Left cardiac atrium (tissue), 4 donors: ENCODE measurements at regions not wholly inside any gene's neighbourhood (a gene's known extent, or its start where the extent isn't known, plus 50 kb on each side); places are given as distances from the start of the nearest gene placed in this dataset.

Experiments
- ATAC-seq, 2 donors: fragments of 200-7000 bp; cut with Tn5 transposase; one replicate each; pipeline ENCODE4 v1.9.1; 2020; ENCODE audit warnings: mild to moderate bottlenecking in 2 of 2, moderate library complexity in 2 of 2
- DNase-seq: peaks from one replicate; pipeline ENCODE4 v3.0.0-alpha.2; 2020
- intact Hi-C, 2 donors: fragments of 100-400 bp; cut with DNase I; formaldehyde crosslinking; loops; one replicate each; pipeline versions ENCODE4 v1.14.1 to v1.15.1; 2022 to 2023
- donor health status: DM: no; HTN: yes; CAD: no.
- donor health status: DM: no; HTN: yes; CAD: no; lungs with severe emphysema.
- donor health status: DM: yes; HTN: yes; CAD: no.
- donor health status: Dilated cardiomyopathy.

- ATAC-seq: no peak
- intact Hi-C loops: no loop called here
These were observed 88.1 kb downstream of the DACT2 start for GRCh38 chr6:168231393-168231957.

GRCh38 chr6:168229368-168229752, 90.2 kb downstream of the DACT2 start:
- ATAC-seq: no peak

More at GRCh38 chr6:168231393-168231957, 88.1 kb downstream of the DACT2 start:
- DNase-seq: no peak

DNA sequence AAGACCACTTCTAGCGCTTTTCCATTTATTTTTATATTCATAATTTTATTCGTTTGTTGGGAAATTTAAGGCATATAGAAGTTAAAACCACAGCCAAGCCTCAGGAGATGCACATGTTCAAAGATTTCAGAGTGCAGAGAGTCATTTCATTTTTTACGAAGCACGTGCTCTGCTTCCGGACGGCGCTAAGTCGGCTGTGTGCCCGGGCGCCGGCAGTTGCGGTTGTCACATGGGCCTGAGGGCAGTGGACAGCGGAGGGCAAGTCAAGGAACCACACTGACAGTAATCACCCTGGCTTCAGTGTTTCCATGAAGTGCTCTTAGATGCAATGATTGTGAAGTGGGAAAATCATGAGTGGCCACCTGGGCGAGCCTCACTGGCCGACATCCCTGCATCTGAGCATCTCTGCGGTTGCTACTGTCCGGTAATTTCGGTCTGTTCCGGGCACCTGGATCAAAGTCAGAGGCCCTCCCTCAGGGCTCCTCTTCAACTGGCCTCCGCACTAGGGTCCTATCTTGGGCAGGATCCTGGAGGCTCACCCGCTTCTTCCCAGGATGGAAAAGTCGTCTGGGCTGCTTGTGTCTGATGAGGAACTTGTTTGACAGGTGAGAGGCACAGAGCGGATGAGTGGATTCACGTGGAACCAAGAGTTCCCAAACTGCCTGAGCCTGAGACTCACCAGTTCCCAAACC, 90.8 kb downstream of the DACT2 start:
- intact Hi-C loops: no loop called here
- no peak for ATAC-seq

More at GRCh38 chr6:168229368-168229752, 90.2 kb downstream of the DACT2 start:
- intact Hi-C loops: no loop called here
- no peak for DNase-seq

DNA sequence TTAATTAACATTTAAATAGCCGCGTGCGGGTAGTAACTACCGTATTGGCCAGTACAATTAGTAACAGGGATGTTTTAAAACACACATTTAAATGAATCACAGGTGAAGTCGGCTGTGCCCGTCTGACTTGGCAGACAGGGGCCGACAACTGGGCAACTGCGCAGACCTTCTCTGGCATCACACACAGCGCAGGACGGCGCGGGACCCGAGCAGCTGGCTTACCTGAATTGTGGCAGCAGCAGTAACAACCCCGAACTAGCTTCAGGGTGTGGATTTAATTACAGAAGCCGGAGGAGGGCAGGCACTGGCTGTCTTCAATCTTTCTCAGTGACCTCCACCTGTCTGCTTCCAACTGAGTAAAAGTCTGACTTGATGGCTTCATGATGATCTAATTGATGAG, 91.7 kb downstream of the DACT2 start:
- ATAC-seq (no peak), DNase-seq (no peak)
- intact Hi-C loops: no loop called here

More for the DNA sequence above, 90.8 kb downstream of the DACT2 start:
- no peak for DNase-seq

GRCh38 chr6:168226902-168227318, 92.7 kb downstream of the DACT2 start:
- DNase-seq (no peak), ATAC-seq (peak in 1 of 2 donors; percentile 38)
- intact Hi-C loops: no loop called here

- no peak for DNase-seq
These were observed 93.4 kb downstream of the DACT2 start for GRCh38 chr6:168226061-168226752.

GRCh38 chr6:168225471-168225911, 94.1 kb downstream of the DACT2 start:
- ATAC-seq: peak in 1 of 2 donors; percentile 81
- intact Hi-C loops: no loop called here
- peak; percentile 47 for DNase-seq

More at GRCh38 chr6:168226061-168226752, 93.4 kb downstream of the DACT2 start:
- peak; percentile 33 to 57 for ATAC-seq
- intact Hi-C loops: no loop called here

DNA sequence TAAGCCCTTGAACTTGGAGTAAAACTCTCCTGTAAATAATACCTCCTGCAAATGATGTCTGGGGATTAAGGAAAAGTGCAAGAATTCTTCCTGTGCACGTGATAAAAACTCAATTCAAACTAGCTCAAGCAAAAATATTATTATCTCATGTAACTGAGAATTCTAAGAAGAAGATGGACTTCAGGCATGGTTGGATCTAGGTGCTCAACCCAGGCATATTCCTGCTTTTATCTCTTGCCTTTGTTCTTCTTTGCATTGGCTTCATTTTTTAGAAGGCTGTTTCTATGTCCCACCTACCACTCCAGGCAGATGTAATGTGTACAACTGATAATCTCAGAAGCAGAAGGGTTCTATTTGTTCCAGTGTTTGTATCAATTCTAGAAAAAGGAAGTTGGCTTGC, 95.8 kb downstream of the DACT2 start:
- no peak for ATAC-seq
- no peak for DNase-seq
- intact Hi-C loops: no loop called here

DNA sequence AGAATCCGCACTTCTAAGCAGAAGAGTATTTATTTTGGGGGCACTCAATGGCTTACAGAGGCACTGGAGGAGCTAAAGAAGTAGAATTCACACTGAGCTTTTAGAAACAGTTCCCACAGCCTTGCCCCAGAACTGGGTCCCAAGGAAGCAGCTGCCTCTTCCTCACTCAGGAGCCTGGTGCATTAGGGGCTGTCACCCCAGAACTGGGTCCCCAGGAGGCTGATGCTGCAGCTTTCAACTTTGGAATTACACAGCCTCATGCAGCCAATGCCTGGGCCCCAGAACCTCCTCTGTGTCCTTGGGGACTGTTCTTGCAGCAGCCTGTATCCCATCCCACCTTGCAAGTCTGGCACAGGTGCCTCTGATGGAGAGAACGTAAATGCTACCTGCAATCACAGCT, 96.4 kb downstream of the DACT2 start:
- intact Hi-C loops: no loop called here

DNA sequence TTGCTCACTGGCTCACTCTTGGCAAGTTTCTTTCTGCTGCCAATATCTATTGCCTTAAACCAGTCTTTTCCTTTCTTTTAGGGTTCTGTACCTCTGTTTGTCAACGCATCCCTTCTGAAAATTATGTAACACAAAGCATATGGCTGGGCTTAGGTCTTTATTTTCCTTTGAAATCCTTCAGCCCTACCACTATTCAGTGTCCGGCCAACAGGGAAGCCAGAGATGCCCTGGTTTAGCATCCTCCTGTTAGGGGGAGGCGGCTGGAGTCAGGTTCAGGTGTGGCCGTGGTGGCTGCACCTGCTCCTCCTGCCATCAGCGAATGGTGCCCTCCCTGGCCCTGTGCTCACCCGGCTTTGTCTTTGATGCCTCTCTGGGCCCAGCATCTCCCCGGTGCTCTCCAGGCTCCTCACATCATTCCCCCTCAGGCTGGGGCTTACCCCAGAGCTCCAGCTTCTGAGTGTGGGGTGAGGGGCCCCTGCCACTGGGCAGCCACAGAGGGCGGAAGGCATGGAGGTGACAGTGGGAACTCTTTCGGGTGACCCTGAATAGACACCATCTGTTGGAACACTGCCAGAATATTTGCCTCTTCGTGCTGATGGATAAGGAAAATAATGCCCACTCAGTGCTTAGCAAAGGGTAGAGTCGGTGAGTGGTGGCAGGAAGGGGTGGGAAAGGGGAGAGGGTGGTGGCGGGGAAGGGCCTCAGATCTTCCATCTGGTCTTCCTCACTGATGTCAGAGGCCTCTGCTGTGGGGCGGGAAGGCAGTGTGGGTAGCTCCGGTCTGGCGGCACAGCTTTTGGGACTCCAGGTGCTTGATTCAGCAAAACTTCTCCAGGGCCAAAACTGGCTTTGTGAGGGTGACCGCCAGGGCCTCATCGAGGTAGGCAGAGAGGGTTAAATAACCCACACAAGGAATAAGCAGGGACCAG, 97.2 kb downstream of the DACT2 start:
- no peak for DNase-seq
- no peak for ATAC-seq
- intact Hi-C loops: no loop called here

More for the DNA sequence above, 96.4 kb downstream of the DACT2 start:
- no peak for DNase-seq
- ATAC-seq: no peak

DNA sequence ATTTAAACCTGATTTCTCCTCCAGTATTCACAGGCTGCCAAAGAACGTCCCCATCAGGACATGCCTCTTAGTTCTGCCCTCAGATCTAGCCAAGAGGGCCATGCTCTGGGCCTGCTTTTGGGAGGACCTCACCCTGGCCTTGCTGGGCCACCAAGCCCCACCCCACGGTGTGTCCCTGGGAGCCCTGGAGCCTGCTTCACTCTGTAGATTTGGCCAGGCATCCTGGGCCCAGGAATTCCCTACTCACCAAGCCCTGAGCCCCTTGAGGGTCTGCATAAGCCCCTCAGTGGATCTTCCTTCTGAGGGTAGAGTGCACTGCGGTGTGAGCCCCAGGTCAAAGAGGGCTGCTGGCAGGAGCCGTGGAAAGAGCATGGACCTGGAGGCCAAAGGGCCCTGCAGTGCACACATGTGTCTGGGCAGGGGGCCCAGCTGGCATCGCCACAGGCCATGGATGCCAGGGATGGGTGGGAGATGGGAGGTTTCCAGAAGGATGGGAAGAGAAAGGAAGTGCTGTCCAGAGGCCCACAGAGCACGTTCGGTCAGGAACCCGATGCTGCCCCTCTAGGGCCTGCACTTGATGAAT, 98.0 kb downstream of the DACT2 start:
- DNase-seq (no peak), ATAC-seq (no peak)
- intact Hi-C loops: no loop called here

- no peak for DNase-seq
- intact Hi-C loops: no loop called here
- no peak for ATAC-seq
These were observed 98.6 kb downstream of the DACT2 start for GRCh38 chr6:168221000-168221399.

GRCh38 chr6:168219804-168220203, 99.8 kb downstream of the DACT2 start:
- intact Hi-C loops: no loop called here
- ATAC-seq: peak in 1 of 2 donors; percentile 56
- DNase-seq: no peak

DNA sequence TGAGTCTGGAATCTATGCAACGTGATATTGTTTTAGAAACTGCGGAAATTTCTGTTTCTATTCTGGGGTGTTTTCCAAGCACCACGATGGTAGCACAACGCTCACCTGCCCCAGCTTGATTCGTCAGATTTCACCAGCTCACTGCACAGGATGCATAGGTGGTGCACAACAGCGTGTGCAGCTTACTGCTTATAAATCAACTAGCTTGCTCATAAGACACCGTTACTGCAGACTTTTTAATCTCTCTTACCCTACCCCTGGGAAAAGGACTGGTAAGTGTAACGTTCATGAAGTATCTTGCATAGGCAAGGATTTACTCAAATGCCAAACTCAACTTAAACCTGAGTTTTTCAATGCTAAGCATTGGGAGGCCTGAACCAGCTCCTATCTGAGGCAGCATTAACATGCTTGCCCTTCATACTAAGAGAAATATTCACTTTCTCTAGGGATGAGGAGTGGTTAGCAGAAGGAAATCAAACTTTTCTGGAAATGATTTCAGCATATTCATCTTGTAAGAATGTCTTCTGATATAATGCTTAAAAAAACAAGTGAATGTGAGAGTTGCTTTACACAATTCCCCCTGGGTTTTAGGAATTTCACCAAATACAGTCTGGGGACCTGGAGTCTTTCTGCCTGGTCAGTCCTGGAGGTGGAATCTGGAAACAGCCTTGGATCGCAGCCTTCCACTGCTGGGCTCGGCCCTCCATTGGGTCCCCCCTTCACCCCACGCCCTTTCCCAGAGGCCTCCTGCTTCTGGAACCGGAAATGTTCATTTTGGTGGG, 100.6 kb downstream of the DACT2 start:
- intact Hi-C loops: no loop called here
- ATAC-seq: peak; percentile 84 to 88
- peak; percentile 54 for DNase-seq

GRCh38 chr6:168217880-168218537, 101.6 kb downstream of the DACT2 start:
- intact Hi-C loops: no loop called here
- ATAC-seq: no peak
- no peak for DNase-seq

GRCh38 chr6:168217216-168217879, 102.2 kb downstream of the DACT2 start:
- DNase-seq (no peak), ATAC-seq (no peak)

DNA sequence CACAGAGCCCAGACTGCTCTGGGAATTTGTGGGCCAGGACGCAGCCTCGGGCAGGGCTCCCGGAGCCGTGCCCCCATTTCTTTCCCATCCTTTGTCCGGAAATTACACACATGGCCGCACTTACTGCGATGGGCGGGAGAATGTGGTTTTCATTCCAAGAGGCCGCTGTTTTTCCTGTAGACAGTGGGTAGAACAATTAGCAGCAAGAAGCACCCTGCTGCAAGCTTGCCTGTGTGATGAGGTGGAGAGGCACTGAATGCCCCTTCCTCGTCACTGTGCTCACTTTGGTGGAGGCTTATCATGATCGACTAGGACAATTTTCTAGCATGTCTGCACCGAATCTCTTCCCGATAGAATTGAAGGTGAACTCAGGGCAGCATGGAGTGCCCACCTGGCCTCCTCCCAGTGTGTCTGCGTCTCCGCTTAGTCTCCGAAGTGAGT, 102.8 kb downstream of the DACT2 start:
- ATAC-seq: no peak
- DNase-seq: no peak
- intact Hi-C loops: no loop called here

More at GRCh38 chr6:168217216-168217879, 102.2 kb downstream of the DACT2 start:
- intact Hi-C loops: no loop called here
